Transverse colon (tissue), 4 donors: ENCODE measurements at regions not wholly inside any gene's neighbourhood (a gene's known extent, or its start where the extent isn't known, plus 50 kb on each side); places are given as distances from the start of the nearest gene placed in this dataset.

ENCODE experiments used
- EP300 ChIP-seq: sonication (generic); formaldehyde crosslinking; IDR thresholded peaks from one replicate; pipeline ENCODE4 v1.6.1; 2017; ENCODE audit warnings: antibody characterized with exemption, low read depth
- POLR2A ChIP-seq: fragments of 450-650 bp; IDR thresholded peaks from one replicate; pipeline ENCODE4 v1.6.1; 2016; ENCODE audit warnings: antibody characterized with exemption, mild to moderate bottlenecking, moderate library complexity
- POLR2AphosphoS5 ChIP-seq, 3 donors: sonication (generic); formaldehyde crosslinking; IDR thresholded peaks; one replicate each; pipeline ENCODE4 v1.6.1; 2016; ENCODE audit warnings: antibody characterized with exemption in 3 of 3
- TF ChIP-seq, protein P1 (sequence below), 5 experiments: fragments of 200-600 bp in 3 of 5; fragments of 450-650 bp in 2 of 5; sonication (generic) in 3 of 5; IDR thresholded peaks; 1 replicate in 2 of 5; 2 replicates in 3 of 5; pipeline ENCODE4 v1.5.1; 2016 to 2017; ENCODE audit warnings: antibody characterized with exemption in 5 of 5, inconsistent platforms in 3 of 5, mild to moderate bottlenecking in 2 of 5, moderate library complexity in 1 of 5

DNA sequence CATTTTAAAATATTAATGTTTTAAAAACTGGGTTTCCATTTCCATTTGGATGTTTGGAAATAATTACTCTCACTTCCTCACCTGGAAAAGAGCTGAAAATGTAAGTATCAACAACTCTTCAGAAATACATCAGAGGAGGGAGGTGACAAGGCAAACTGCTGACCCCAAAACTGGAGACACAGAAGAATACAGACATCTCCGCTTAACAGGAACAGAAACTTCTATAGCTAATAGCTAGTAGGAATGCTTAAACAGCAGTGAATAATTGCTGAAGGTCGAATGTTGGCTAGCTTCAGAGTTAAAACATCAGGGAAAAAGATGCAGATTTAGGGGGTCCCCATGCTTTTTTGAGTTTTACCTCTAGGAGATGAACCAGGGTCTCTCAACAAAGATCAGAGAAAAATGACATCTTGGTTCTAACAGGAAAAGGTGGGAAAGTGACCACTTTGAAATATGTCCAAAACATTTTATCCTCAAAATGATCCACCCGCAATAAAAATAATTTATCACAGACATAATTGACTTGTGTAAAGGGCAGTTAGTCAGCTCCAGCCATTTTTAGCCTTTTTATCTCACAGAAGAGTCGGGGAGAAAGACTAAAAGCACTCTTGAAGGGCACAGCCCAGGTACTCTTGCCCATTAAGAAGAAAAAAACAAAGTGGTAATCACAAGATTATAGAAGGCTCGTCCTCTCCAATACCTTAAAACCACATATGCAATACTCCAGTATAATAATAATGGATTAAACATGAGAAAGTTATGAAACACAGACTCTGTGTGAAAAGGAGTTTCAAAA, 1474.9 kb downstream of the EFNA5 start:
- TF ChIP-seq, protein P1, sequence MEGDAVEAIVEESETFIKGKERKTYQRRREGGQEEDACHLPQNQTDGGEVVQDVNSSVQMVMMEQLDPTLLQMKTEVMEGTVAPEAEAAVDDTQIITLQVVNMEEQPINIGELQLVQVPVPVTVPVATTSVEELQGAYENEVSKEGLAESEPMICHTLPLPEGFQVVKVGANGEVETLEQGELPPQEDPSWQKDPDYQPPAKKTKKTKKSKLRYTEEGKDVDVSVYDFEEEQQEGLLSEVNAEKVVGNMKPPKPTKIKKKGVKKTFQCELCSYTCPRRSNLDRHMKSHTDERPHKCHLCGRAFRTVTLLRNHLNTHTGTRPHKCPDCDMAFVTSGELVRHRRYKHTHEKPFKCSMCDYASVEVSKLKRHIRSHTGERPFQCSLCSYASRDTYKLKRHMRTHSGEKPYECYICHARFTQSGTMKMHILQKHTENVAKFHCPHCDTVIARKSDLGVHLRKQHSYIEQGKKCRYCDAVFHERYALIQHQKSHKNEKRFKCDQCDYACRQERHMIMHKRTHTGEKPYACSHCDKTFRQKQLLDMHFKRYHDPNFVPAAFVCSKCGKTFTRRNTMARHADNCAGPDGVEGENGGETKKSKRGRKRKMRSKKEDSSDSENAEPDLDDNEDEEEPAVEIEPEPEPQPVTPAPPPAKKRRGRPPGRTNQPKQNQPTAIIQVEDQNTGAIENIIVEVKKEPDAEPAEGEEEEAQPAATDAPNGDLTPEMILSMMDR (IDR thresholded peaks at IDR 0.05) = no peak
- TF ChIP-seq POLR2A (no peak), POLR2AphosphoS5 (IDR thresholded peaks at IDR 0.05) (no peak), EP300 (no peak)
